ENCODE measurements at regions not wholly inside any gene's neighbourhood (a gene's known extent, or its start where the extent isn't known, plus 50 kb on each side); places are given as distances from the start of the nearest gene placed in this dataset.
"Not testable (repeated sequence)": the region's sequence is repeated elsewhere in the genome, so short reads cannot be mapped to it uniquely, and the experiment has no call there.

DNA sequence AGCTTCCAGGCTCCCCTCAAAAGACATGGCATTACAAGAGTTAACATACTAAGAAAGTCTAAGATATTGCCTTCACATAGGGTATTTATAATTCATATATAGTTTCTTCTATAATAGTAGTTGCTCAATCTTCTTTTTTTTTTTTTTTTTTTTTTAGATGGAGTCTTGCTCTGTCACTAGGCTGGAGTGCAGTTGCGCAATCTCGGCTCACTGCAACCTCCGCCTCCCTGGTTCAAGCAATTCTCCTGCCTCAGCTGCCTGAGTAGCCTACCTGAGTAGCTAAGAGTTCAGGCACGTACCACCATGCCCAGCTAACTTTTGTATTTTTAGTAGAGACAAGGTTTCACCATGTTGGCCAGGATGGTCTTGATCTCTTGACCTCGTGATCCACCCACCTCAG lies 337.0 kb downstream of the FAM181B start:
- H3K27ac ChIP-seq (ENCODE audit: low read depth, low read length); H3K79me1 ChIP-seq (ENCODE audit: low read depth, low read length); H3K4ac ChIP-seq (replicated peaks; ENCODE audit: insufficient read length, low read depth, low read length); H2BK20ac ChIP-seq (ENCODE audit: low read length); FAIRE-seq; H2BK120ac ChIP-seq (replicated peaks; ENCODE audit: low read depth, low read length); H2AFZ ChIP-seq (ENCODE audit: low read length); H3K14ac ChIP-seq (ENCODE audit: insufficient read length); H4K5ac ChIP-seq (ENCODE audit: insufficient read length, low read depth, low read length); H3K9ac ChIP-seq (replicated peaks in 1 of 4; ENCODE audit: extremely low read depth in 1 of 4, low read depth in 3 of 4, low read length in 3 of 4); H4K91ac ChIP-seq (replicated peaks; ENCODE audit: insufficient read length, low read length); H4K8ac ChIP-seq (ENCODE audit: extremely low read depth, insufficient read depth, low read length); H3K4me2 ChIP-seq (ENCODE audit: insufficient read depth in 1 of 2, low read depth in 2 of 2, low read length in 2 of 2); H3K23me2 ChIP-seq (ENCODE audit: low read depth, low read length); H3K9me3 ChIP-seq (ENCODE audit: insufficient read depth in 2 of 2, low read depth in 1 of 2, low read length in 1 of 2); H2BK15ac ChIP-seq (ENCODE audit: low read length); H3K79me2 ChIP-seq (ENCODE audit: control insufficient read depth in 1 of 2, insufficient read depth in 2 of 2, low read length in 2 of 2); DNase-seq (ENCODE audit: low read depth in 1 of 2, low spot score in 2 of 2); H3K4me3 ChIP-seq (ENCODE audit: extremely low read depth in 1 of 4, insufficient read depth in 2 of 4, low read depth in 3 of 4, low read length in 4 of 4); H3K4me1 ChIP-seq (replicated peaks in 1 of 4; ENCODE audit: control insufficient read depth in 3 of 4, insufficient read depth in 4 of 4, low read length in 3 of 4); H3K36me3 ChIP-seq (ENCODE audit: control insufficient read depth in 2 of 4, insufficient read depth in 4 of 4, low read length in 3 of 4); H3K56ac ChIP-seq (replicated peaks; ENCODE audit: insufficient read length, low read depth, low read length); H4K20me1 ChIP-seq (replicated peaks in 1 of 2; ENCODE audit: control insufficient read depth in 1 of 2, insufficient read depth in 2 of 2, low read length in 2 of 2); H3K23ac ChIP-seq (ENCODE audit: insufficient read length); H2AK5ac ChIP-seq (ENCODE audit: low read depth, low read length); H2BK12ac ChIP-seq (ENCODE audit: low read depth, low read length); H2BK5ac ChIP-seq (ENCODE audit: low read depth, low read length); H3K27me3 ChIP-seq (replicated peaks in 1 of 4; ENCODE audit: control insufficient read depth in 3 of 4, extremely low read depth in 1 of 4, insufficient read depth in 3 of 4, low read length in 3 of 4); H3K18ac ChIP-seq (ENCODE audit: extremely low read depth, low read length); POLR2A ChIA-PET (ENCODE audit: partially characterized antibody): not testable (repeated sequence)
- CTCF ChIA-PET (ENCODE audit: partially characterized antibody): interaction anchor here (1.1 to 1.5 kb wide), 2 partner anchors 10 to 42 kb away, joined by 4 read pairs; no protein-coding TSS in a partner anchor
- TF ChIP-seq CEBPB (IDR thresholded peaks at IDR 0.05; ENCODE audit: low read depth, low read length): peak; percentile 87
- 91% methylated on average over 5 of the region's 5 CpGs; no CpG with 5 or more reads in 1 of the 2 experiments for WGBS, 2 experiments (ENCODE audit: extremely low coverage in 1 of 2, insufficient coverage in 1 of 2, insufficient read length in 1 of 2, insufficient replicate concordance in 2 of 2, low coverage in 1 of 2, low lambda C conversion rate in 2 of 2, missing lambda C conversion rate in 1 of 2)

All from H1 (cell line).